D721Med (cell line): ENCODE measurements at regions not wholly inside any gene's neighbourhood (a gene's known extent, or its start where the extent isn't known, plus 50 kb on each side); places are given as distances from the start of the nearest gene placed in this dataset.
"Not testable (repeated sequence)": the region's sequence is repeated elsewhere in the genome, so short reads cannot be mapped to it uniquely, and the experiment has no call there.

Source experiments
- DNase-seq: peaks from one replicate; pipeline ENCODE4 v3.0.0; 2011; ENCODE audit warnings: low spot score; ENCODE audit not compliant: insufficient read length
- FAIRE-seq: peaks from 2 replicates; lab custom pipeline; 2011; peaks lifted over from hg19 to GRCh38; lab: Jason Lieb, UNC
- CTCF ChIP-seq: IDR thresholded peaks from 2 replicates; pipeline ENCODE4 v1.5.1; 2012; ENCODE audit warnings: mild to moderate bottlenecking, control low read depth; ENCODE audit not compliant: insufficient read depth; ENCODE audit errors: missing control alignments

GRCh38 chr7:81062755-81063154 lies 143.9 kb upstream of the SEMA3C start:
- DNase-seq (no peak), FAIRE-seq (peak; percentile 72)

GRCh38 chr7:81057469-81057868 lies 138.6 kb upstream of the SEMA3C start:
- not testable (repeated sequence) for FAIRE-seq, DNase-seq

More at GRCh38 chr7:81062755-81063154, 143.9 kb upstream of the SEMA3C start:
- TF ChIP-seq CTCF: no peak

GRCh38 chr7:81053623-81054022 lies 134.8 kb upstream of the SEMA3C start:
- TF ChIP-seq CTCF: no peak
- no peak for FAIRE-seq
- DNase-seq: no peak

- FAIRE-seq: no peak
- no peak for TF ChIP-seq CTCF
Observed at GRCh38 chr7:81051811-81052413, 133.1 kb upstream of the SEMA3C start.

GRCh38 chr7:81045491-81046030 lies 126.7 kb upstream of the SEMA3C start:
- no peak for DNase-seq
- no peak for TF ChIP-seq CTCF
- no peak for FAIRE-seq

More at GRCh38 chr7:81051811-81052413, 133.1 kb upstream of the SEMA3C start:
- DNase-seq: no peak

GRCh38 chr7:81042646-81043045 lies 123.8 kb upstream of the SEMA3C start:
- not testable (repeated sequence) for DNase-seq, FAIRE-seq

GRCh38 chr7:81040496-81040895 lies 121.6 kb upstream of the SEMA3C start:
- no peak for TF ChIP-seq CTCF
- FAIRE-seq: no peak

GRCh38 chr7:81036871-81037270 lies 118.0 kb upstream of the SEMA3C start:
- DNase-seq: no peak
- FAIRE-seq: no peak
- TF ChIP-seq CTCF: no peak

More at GRCh38 chr7:81040496-81040895, 121.6 kb upstream of the SEMA3C start:
- no peak for DNase-seq
